Common myeloid progenitor, CD34-positive (primary cell): ENCODE measurements at regions not wholly inside any gene's neighbourhood (a gene's known extent, or its start where the extent isn't known, plus 50 kb on each side); places are given as distances from the start of the nearest gene placed in this dataset.

ENCODE experiments used
- CTCF ChIA-PET: fragments of 350-600 bp; sonication (Branson Sonifier 250); formaldehyde crosslinking; loops from one replicate; lab custom pipeline; 2021; ENCODE audit warnings: antibody characterized with exemption; lab: Charles Lee
- POLR2A ChIA-PET: fragments of 350-600 bp; sonication (Branson Sonifier 250); formaldehyde crosslinking; loops from one replicate; lab custom pipeline; 2021; ENCODE audit warnings: antibody characterized with exemption; lab: Charles Lee
- DNase-seq, 3 donors: peaks; one replicate each; pipeline versions ENCODE4 v3.0.0 to v3.0.0-alpha.2; 2013
- H3K27ac ChIP-seq, 2 experiments: 1 replicate in 1 of 2; 2 replicates in 1 of 2; pipeline ENCODE4 v1.7.0; 2013; ENCODE audit warnings: inconsistent platforms in 2 of 2, low read length in 2 of 2, mild to moderate bottlenecking in 2 of 2, low read depth in 1 of 2, moderate library complexity in 1 of 2; ENCODE audit not compliant: severe bottlenecking in 2 of 2, insufficient read depth in 1 of 2, poor library complexity in 1 of 2
- H3K27me3 ChIP-seq, 5 experiments: replicated peaks in 2 of 5; 1 replicate in 3 of 5; 2 replicates in 2 of 5; pipeline versions ENCODE4 v1.6.1 to v1.7.0; 2013; ENCODE audit warnings: low read length in 4 of 5, mild to moderate bottlenecking in 2 of 5, moderate library complexity in 2 of 5, inconsistent platforms in 1 of 5; ENCODE audit not compliant: insufficient read depth in 5 of 5, control insufficient read depth in 4 of 5
- H3K36me3 ChIP-seq, 4 experiments: 1 replicate in 2 of 4; 2 replicates in 2 of 4; pipeline versions ENCODE4 v1.6.1 to v1.7.0; 2013; ENCODE audit warnings: low read length in 3 of 4, control low read depth in 1 of 4, mild to moderate bottlenecking in 1 of 4; ENCODE audit not compliant: control insufficient read depth in 4 of 4, insufficient read depth in 4 of 4
- H3K4me1 ChIP-seq, 4 experiments: 1 replicate in 3 of 4; 2 replicates in 1 of 4; pipeline versions ENCODE4 v1.6.1 to v1.7.1; 2013; ENCODE audit warnings: low read length in 3 of 4, mild to moderate bottlenecking in 3 of 4, control low read depth in 1 of 4, inconsistent platforms in 1 of 4, moderate library complexity in 1 of 4; ENCODE audit not compliant: control insufficient read depth in 4 of 4, insufficient read depth in 4 of 4; ENCODE audit errors: control extremely low read depth in 1 of 4
- H3K4me3 ChIP-seq, 7 experiments: 1 replicate in 4 of 7; 2 replicates in 3 of 7; pipeline versions ENCODE4 v1.5.1 to v1.7.0; 2013; ENCODE audit warnings: mild to moderate bottlenecking in 7 of 7, low read length in 6 of 7, moderate library complexity in 6 of 7, inconsistent platforms in 2 of 7, low read depth in 2 of 7, control low read depth in 1 of 7; ENCODE audit not compliant: insufficient read depth in 4 of 7, control insufficient read depth in 1 of 7; ENCODE audit errors: extremely low read depth in 1 of 7
- H3K9me3 ChIP-seq, 5 experiments: 1 replicate in 4 of 5; 2 replicates in 1 of 5; pipeline versions ENCODE4 v1.6.1 to v1.7.1; 2013; ENCODE audit warnings: low read length in 4 of 5, mild to moderate bottlenecking in 2 of 5, inconsistent platforms in 1 of 5, low read depth in 1 of 5, moderate library complexity in 1 of 5; ENCODE audit not compliant: control insufficient read depth in 4 of 5, insufficient read depth in 2 of 5; ENCODE audit errors: control extremely low read depth in 1 of 5
- WGBS: methylation state at CpG from one replicate; pipeline ENCODE4 v1.1.5; 2013; ENCODE audit not compliant: insufficient coverage; 5-methylcytosine and 5-hydroxymethylcytosine counted together

- Histone ChIP-seq H3K4me3 (no peak overlapping the region), H3K9me3 (no peaks in the 10 kb centered on the region), H3K4me1 (no peaks in the 10 kb centered on the region), H3K27ac (no peak overlapping the region), H3K36me3 (no peaks in the 10 kb centered on the region), H3K27me3 (no peaks in the 10 kb centered on the region)
- CTCF ChIA-PET = no interaction called here
- DNase-seq = no peak
- WGBS = no CpG with 5 or more reads among the region's 2 CpGs
- POLR2A ChIA-PET = interaction anchor here (0.6 kb wide), 1 partner anchor 1549 kb away, joined by 4 read pairs; no protein-coding TSS in a partner anchor
These were observed 1347.0 kb upstream of the ADGRL2 start for GRCh38 chr1:80453775-80454174.

DNA sequence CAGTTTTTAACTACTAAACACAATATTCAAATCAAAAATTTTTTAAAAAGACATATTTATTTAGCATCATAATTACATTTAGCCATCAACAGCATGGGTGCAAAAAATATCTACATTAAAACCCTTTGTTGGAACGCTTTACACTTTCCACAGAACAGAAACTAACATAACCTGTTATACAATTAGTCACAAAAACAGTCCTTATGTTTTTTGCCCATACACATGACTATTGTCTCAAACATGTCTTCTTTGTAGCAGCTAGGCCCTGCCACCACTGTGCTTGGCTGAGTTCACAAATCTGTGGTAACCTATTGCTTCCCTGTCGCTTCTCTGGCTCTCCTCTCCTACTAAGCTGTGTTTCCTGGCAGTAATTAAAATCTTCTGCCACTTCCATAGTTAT, 1350.0 kb upstream of the ADGRL2 start:
- DNase-seq = no peak
- H3K27ac ChIP-seq = no peak overlapping the region
- no peaks in the 10 kb centered on the region for H3K36me3 ChIP-seq
- ChIA-PET CTCF (no interaction called here), POLR2A (no interaction called here)
- peaks cover 0 to 2% (median 0%) of the 10 kb centered on the region in 5 experiments for H3K9me3 ChIP-seq
- no peaks in the 10 kb centered on the region for H3K27me3 ChIP-seq
- no peaks in the 10 kb centered on the region for H3K4me1 ChIP-seq
- no peak overlapping the region for H3K4me3 ChIP-seq
- 67% methylated on average over 2 of the region's 2 CpGs for WGBS

- Histone ChIP-seq H3K4me1 (no peaks in the 10 kb centered on the region), H3K27ac (no peak overlapping the region), H3K4me3 (no peak overlapping the region), H3K27me3 (no peaks in the 10 kb centered on the region), H3K36me3 (no peaks in the 10 kb centered on the region), H3K9me3 (peaks cover 0 to 2% (median 0%) of the 10 kb centered on the region in 5 experiments)
- 85% methylated on average over 3 of the region's 5 CpGs for WGBS
- CTCF ChIA-PET = no interaction called here
- POLR2A ChIA-PET = no interaction called here
- no peak for DNase-seq
These were observed 1352.7 kb upstream of the ADGRL2 start for GRCh38 chr1:80448081-80448480.

GRCh38 chr1:80447526-80447925, 1353.2 kb upstream of the ADGRL2 start:
- ChIA-PET POLR2A (no interaction called here), CTCF (no interaction called here)
- Histone ChIP-seq H3K27me3 (no peaks in the 10 kb centered on the region), H3K4me1 (no peaks in the 10 kb centered on the region), H3K9me3 (peaks cover 0 to 2% (median 0%) of the 10 kb centered on the region in 5 experiments), H3K36me3 (no peaks in the 10 kb centered on the region), H3K27ac (no peak overlapping the region), H3K4me3 (no peak overlapping the region)
- no CpG with 5 or more reads among the region's 1 CpG for WGBS
- DNase-seq = no peak

DNA sequence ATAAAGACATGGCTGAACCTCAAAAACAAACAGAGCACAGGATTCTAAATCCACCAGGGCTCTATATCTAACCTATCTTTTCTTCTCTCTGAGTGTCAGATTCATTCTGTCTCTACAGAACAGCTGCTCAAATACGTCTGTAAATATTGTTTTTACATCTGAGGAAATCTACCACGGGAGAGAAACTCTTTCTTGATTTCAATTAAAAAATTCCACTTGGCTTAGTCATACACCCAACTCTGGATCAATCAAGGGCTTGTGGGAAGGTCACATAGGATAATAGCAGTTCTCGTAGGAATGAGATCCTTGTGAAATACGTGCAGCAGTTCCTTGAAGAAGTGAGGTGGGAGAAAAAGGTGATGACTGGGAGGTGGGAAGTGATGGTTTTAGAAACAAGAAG, 1355.7 kb upstream of the ADGRL2 start:
- DNase-seq = no peak
- CTCF ChIA-PET = no interaction called here
- Histone ChIP-seq H3K4me3 (no peak overlapping the region), H3K27me3 (no peaks in the 10 kb centered on the region), H3K27ac (no peak overlapping the region), H3K9me3 (peaks cover 0 to 2% (median 0%) of the 10 kb centered on the region in 5 experiments), H3K4me1 (no peaks in the 10 kb centered on the region), H3K36me3 (no peaks in the 10 kb centered on the region)
- WGBS = no CpG with 5 or more reads among the region's 4 CpGs
- POLR2A ChIA-PET = no interaction called here

- CTCF ChIA-PET = no interaction called here
- Histone ChIP-seq H3K36me3 (no peaks in the 10 kb centered on the region), H3K27me3 (no peaks in the 10 kb centered on the region), H3K4me3 (no peak overlapping the region), H3K4me1 (no peaks in the 10 kb centered on the region), H3K27ac (no peak overlapping the region), H3K9me3 (peaks cover 0 to 2% (median 0%) of the 10 kb centered on the region in 5 experiments)
- POLR2A ChIA-PET = no interaction called here
- 100% methylated on average over 2 of the region's 3 CpGs for WGBS
- DNase-seq = no peak
These were observed 1356.6 kb upstream of the ADGRL2 start for GRCh38 chr1:80444171-80444570.

DNA sequence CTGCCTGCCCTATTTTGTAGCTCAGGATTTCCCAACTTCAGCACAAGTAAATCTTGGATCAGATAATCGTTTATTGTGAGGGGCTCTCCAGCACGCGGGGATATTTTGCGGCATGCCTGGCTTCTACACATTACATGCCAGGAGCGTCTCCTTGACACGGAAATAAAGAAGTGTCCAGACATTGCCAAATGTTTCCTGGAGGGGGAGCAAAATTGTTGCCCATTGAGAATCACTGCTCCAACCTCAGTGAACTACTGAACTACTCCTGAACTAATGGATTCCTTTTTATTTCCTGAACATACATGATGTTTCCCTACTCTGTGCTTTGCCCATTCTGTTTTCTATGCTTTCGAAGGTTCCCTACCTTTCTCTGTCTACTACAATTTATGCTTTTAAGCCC, 1359.1 kb upstream of the ADGRL2 start:
- POLR2A ChIA-PET = no interaction called here
- no peak overlapping the region for H3K27ac ChIP-seq
- peaks cover 0 to 2% (median 0%) of the 10 kb centered on the region in 5 experiments for H3K9me3 ChIP-seq
- no peaks in the 10 kb centered on the region for H3K4me1 ChIP-seq
- H3K4me3 ChIP-seq = no peak overlapping the region
- CTCF ChIA-PET = no interaction called here
- 94% methylated on average over 6 of the region's 7 CpGs for WGBS
- no peaks in the 10 kb centered on the region for H3K36me3 ChIP-seq
- no peak for DNase-seq
- no peaks in the 10 kb centered on the region for H3K27me3 ChIP-seq
